HepG2 (cell line): ENCODE measurements at regions not wholly inside any gene's neighbourhood (a gene's known extent, or its start where the extent isn't known, plus 50 kb on each side); places are given as distances from the start of the nearest gene placed in this dataset.

Experiments used
- AHR ChIP-seq: IDR thresholded peaks from 2 replicates; pipeline ENCODE4 v1.6.1; 2018; ENCODE audit warnings: missing genetic modification reagents, missing compliant biosample characterization
- EP300 ChIP-seq, 3 experiments: sonication (generic) in 1 of 3; formaldehyde crosslinking in 1 of 3; IDR thresholded peaks; 2 replicates each; pipeline versions ENCODE4 v1.5.1 to v1.6.1; 2011 to 2020; ENCODE audit warnings: low read depth in 2 of 3, low read length in 2 of 3, borderline replicate concordance in 1 of 3, improper control_type of control experiment in 1 of 3, mild to moderate bottlenecking in 1 of 3, missing genetic modification reagents in 1 of 3, moderate library complexity in 1 of 3
- KDM5A ChIP-seq: fragments of 200-600 bp; sonication (generic); IDR thresholded peaks from 2 replicates; pipeline ENCODE4 v1.7.0; 2018; ENCODE audit warnings: antibody characterized with exemption, mild to moderate bottlenecking, low read length, borderline replicate concordance
- TBL1XR1 ChIP-seq: fragments of 150-350 bp; IDR thresholded peaks from 2 replicates; pipeline ENCODE4 v1.6.1; 2014; ENCODE audit warnings: borderline replicate concordance, low read length; ENCODE audit not compliant: partially characterized antibody
- ZFP37 ChIP-seq: sonication (generic); formaldehyde crosslinking; IDR thresholded peaks from 2 replicates; pipeline ENCODE4 v1.4.0; 2020; ENCODE audit warnings: missing genetic modification reagents, borderline replicate concordance
- ZNF792 ChIP-seq: IDR thresholded peaks from 2 replicates; pipeline ENCODE4 v1.6.1; 2016
- TF ChIP-seq, protein P1 (sequence below): IDR thresholded peaks from 2 replicates; pipeline ENCODE4 v1.6.1; 2012; ENCODE audit warnings: low read length, improper control_type of control experiment
- TF ChIP-seq, protein P2 (sequence below): sonication (generic); formaldehyde crosslinking; IDR thresholded peaks from 2 replicates; pipeline ENCODE4 v1.5.0; 2020; ENCODE audit warnings: mild to moderate bottlenecking, missing genetic modification reagents, moderate library complexity

DNA sequence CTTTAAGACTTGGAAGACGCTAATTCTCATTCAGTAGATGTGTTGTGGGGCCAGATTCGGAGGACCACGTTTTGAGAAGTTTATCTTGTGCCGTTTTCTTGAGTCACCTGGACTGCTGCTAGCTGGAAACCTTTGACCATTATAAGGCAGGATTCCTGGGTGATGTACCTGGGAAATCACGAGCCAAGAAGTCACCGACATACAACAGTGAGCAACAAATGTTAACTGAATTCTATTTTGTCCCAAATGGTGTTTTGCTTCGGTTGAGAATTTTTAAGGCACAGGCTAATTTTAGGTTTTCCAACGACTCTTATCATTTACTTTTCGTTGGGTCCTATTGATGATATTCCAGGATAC is 93.4 kb upstream of the BTN3A2 start:
- no peak for TF ChIP-seq TBL1XR1
- TF ChIP-seq AHR (CRISPR knock-in tag), result no peak
- no peak for TF ChIP-seq KDM5A
- TF ChIP-seq, protein P1, sequence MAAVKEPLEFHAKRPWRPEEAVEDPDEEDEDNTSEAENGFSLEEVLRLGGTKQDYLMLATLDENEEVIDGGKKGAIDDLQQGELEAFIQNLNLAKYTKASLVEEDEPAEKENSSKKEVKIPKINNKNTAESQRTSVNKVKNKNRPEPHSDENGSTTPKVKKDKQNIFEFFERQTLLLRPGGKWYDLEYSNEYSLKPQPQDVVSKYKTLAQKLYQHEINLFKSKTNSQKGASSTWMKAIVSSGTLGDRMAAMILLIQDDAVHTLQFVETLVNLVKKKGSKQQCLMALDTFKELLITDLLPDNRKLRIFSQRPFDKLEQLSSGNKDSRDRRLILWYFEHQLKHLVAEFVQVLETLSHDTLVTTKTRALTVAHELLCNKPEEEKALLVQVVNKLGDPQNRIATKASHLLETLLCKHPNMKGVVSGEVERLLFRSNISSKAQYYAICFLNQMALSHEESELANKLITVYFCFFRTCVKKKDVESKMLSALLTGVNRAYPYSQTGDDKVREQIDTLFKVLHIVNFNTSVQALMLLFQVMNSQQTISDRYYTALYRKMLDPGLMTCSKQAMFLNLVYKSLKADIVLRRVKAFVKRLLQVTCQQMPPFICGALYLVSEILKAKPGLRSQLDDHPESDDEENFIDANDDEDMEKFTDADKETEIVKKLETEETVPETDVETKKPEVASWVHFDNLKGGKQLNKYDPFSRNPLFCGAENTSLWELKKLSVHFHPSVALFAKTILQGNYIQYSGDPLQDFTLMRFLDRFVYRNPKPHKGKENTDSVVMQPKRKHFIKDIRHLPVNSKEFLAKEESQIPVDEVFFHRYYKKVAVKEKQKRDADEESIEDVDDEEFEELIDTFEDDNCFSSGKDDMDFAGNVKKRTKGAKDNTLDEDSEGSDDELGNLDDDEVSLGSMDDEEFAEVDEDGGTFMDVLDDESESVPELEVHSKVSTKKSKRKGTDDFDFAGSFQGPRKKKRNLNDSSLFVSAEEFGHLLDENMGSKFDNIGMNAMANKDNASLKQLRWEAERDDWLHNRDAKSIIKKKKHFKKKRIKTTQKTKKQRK, result no peak
- no peak for TF ChIP-seq ZFP37 (CRISPR knock-in tag)
- TF ChIP-seq, protein P2, sequence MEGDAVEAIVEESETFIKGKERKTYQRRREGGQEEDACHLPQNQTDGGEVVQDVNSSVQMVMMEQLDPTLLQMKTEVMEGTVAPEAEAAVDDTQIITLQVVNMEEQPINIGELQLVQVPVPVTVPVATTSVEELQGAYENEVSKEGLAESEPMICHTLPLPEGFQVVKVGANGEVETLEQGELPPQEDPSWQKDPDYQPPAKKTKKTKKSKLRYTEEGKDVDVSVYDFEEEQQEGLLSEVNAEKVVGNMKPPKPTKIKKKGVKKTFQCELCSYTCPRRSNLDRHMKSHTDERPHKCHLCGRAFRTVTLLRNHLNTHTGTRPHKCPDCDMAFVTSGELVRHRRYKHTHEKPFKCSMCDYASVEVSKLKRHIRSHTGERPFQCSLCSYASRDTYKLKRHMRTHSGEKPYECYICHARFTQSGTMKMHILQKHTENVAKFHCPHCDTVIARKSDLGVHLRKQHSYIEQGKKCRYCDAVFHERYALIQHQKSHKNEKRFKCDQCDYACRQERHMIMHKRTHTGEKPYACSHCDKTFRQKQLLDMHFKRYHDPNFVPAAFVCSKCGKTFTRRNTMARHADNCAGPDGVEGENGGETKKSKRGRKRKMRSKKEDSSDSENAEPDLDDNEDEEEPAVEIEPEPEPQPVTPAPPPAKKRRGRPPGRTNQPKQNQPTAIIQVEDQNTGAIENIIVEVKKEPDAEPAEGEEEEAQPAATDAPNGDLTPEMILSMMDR, result no peak
- TF ChIP-seq ZNF792 (CRISPR knock-in tag), result no peak
- no peak for TF ChIP-seq EP300 (IDR thresholded peaks at IDR 0.05; ENCODE audit: low read depth in 2 of 2, low read length in 2 of 2)
- no peak for TF ChIP-seq EP300 (CRISPR knock-in tag; IDR thresholded peaks at IDR 0.05; ENCODE audit: borderline replicate concordance)
